HG02884 (cell line): ENCODE measurements at regions not wholly inside any gene's neighbourhood (a gene's known extent, or its start where the extent isn't known, plus 50 kb on each side); places are given as distances from the start of the nearest gene placed in this dataset.
"Not testable (repeated sequence)": the region's sequence is repeated elsewhere in the genome, so short reads cannot be mapped to it uniquely, and the experiment has no call there.

Source experiments
- ATAC-seq: cut with Tn5 transposase; IDR thresholded peaks from one replicate; pipeline ENCODE4 v1.9.1; 2021; ENCODE audit warnings: mild to moderate bottlenecking, moderate library complexity; ENCODE audit not compliant: unreplicated experiment

DNA sequence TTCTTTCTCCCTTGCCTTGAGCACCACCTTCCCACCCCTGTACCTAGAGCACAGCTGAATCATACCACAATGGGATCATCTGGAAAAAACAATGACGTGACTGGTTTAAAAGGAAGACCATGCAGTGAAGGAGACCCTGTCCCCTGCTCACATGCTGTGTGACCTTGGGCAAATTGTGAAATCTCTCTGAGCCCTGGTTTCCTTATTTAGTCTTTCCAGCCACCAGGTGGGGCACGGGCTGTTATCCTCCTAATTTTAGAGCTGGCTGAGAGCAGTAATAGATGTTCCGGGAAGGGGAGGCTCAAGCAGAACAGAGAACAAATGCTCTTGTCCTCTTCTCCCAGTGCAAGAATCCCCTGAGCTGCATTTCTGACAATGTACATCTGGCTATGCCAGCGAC lies 198.3 kb downstream of the RPS24 start:
- no peak for ATAC-seq

DNA sequence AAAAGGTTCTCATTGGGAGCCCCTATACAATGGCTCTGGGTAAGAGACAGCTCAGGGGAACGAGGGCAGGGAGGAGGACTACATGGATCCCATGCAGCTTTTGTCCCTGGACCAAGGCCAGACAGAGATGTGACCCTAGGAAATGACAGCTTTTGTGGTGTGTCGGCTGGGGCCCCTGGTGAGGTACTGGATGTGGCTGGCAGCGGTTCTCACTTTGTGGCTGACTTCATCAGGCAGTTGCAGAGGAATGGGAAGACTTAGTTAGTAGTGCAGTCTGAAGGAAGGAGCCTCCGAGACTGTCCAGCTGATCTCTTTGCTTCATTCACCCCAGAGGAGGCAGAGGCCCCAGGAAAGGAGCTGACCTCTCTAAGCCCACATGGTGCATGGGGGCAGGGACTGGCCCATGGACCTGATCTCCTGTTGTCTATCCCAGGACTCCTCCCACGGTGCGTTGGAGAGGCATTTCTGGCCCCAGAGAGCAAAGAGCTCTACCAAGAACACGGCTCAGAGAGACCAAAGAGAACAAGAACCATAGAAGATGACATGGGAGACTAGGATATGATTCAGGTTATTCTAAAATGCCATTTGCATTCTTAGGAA lies 202.9 kb downstream of the RPS24 start:
- ATAC-seq = no peak

DNA sequence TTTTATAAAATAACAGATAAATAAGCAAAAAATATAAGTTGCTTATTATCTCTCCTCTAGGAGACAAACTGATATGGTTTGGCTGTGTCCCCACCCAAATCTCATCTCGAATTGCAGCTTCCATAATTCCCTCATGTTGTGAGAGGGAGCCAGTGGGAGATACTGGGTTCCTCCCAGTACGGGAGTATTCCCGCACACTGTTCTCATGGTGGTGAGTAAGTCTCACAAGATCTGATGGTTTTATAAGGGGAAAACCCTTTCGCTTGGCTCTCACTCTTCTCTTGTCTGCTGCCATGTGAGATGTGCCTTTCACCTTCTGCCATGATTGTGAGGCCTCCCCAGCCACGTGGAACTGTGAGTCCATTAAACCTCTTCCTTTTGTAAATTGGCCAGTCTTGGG lies 204.3 kb downstream of the RPS24 start:
- not testable (repeated sequence) for ATAC-seq

DNA sequence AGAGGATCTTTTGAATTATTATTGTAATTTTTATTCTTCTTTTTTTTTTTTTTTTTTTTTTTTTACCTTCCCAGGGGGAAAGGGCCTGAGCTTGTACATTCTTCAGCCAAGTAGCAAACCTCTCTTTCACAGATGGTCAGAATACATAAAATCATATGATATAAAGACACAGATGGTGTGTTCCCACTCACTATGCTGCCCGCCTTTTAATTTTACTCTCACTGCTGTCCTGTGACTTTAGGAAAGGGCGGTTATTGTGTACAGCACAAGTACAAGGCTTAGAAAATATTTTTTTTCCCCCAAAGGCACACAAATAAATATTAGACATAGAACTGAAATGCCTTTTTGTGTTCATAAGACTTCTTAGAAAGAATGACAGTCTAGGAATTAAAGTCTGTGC lies 213.6 kb downstream of the RPS24 start:
- ATAC-seq = no peak

DNA sequence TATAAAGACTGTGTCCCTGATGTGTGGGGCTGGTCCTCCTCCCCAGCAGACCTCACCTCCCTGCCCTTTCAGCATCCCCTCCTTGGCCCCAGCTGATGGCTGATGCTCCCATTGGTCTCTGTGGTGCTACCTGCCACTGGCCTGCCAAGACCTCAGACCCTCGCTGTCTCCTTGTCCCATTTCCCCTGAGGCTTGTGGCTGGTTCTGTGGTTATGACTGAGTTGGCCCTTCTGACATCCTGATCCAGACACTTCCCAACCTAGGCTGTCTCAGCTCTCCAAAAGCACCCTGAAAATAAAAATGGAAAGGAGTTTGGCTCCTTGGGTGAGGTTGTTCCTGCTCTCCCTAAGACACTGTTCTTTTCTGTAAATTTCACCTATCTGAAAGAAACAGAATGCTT lies 214.2 kb downstream of the RPS24 start:
- ATAC-seq = no peak

DNA sequence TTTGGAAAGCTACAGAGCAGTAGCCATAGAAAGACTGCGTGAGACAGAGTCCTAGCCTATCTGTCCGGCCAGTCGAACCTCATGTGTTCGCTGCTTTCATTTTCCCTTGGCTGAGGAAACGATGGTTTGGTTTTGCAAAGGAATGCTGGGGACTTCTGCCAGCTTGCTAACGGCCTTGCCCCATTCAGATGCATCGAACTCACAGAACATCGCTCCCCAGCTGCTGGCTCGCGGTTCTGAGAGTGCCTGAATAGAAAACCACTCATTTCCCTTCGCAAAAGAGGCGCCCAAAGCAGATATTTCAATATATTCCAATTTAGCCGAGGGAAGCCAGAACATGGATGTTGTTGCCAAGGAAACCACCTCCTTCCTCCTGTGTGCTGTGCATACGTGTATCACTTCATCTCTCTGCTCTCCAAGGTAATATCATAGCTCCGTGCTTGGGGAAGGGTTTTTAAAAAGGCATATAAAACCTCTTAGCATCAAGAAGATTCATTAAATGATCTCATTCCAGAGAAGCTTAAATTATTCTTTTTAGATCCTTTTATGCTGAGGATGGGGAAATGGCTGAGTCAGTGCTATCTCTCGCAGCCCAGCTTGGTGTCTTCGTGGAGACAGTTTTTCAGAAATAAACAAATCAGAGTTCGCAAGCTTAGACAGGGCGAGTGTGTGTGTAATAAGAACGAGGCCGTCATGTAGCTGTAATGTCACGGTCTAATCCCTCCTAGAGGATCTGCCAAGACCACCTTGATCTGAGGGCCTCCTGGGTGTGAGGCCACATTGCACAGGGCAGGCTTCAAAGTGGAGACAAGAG lies 215.2 kb downstream of the RPS24 start:
- no peak for ATAC-seq

DNA sequence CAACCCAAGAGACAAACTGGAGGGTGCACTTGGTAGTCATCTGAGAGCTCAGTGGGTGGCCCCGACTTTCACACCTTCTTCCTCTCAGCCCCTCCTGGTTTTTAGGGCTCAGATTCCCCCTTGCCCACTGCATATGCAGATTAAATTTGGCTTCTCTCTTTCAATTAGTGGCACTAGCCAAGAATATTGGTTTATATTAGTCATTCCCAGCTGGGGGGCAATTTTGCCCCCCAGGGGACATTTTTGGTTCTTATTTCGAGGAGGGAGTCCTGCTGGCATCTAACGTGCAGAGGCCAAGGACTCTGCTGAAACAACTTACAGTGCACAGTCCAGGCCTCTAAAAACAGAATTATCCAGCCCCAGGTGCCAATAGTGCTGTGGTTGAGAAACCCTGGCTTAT lies 216.0 kb downstream of the RPS24 start:
- no peak for ATAC-seq

DNA sequence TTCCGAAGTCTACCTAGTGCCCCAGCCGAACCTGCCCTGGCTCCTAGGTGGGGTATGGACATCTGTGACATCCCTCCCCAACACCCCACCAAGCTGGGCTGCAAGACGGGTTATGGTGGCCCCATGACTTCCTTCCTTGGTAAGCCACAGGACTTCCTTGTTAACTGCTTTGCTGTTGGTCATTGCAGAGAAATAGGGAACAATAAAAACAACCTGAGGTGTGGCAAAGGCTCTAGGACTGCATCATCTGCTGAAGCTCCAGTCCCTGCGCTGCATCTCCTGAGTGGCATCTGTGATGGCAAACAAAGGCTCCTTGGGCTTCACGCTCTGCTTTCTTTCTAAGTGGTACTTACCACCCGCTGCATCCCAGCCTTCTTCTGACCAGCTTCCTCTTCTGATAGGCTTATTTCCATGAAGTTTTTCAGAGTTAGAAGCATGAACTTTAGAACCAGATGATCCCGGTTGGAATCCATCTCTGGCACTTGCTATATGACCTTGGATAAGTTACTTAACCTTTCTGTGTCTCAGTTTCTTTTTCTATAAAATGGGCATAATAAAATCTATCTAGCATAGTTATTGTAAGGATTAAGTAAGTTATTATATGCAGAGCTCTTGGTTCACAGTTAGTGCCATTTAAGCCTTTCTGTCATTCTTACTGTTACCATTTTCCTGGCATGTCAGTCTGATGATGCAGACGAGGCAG lies 216.8 kb downstream of the RPS24 start:
- no peak for ATAC-seq

DNA sequence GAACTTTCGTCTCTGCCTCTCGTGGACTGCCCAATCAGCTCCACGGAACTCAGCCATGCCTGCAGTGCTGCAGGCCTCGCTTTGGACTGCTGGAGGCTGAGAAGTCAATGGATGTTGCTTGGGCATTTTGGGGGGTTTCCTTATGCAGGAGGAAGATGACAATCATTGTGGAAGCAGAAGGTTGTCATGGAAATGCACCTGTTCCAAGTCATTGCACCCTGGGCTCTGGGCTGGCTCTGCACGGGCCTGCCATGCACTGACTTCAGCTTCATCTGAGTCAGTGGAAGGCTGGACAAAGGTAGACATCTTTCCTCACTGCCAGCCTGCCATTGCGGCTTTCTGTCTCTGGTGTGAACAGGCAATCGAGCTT lies 217.3 kb downstream of the RPS24 start:
- no peak for ATAC-seq

DNA sequence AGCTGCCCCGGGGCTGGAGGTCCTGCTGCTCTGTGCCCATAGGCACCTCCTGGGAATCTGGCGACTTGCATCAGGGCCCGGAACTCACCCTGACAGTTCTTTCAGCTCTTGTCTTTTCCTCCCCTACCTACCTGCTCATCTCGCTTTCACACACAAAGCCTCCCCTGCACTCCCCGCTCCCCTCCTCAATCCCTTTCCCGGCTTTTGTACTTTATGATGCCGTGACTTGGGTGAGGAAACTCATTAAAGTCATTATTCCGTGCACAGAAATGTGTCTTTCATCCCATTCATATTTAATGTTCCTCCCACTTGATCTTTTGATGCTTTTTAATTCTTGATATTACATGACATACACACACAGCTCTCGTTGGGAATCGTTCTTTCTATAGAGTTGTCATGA lies 218.6 kb downstream of the RPS24 start:
- ATAC-seq = no peak

DNA sequence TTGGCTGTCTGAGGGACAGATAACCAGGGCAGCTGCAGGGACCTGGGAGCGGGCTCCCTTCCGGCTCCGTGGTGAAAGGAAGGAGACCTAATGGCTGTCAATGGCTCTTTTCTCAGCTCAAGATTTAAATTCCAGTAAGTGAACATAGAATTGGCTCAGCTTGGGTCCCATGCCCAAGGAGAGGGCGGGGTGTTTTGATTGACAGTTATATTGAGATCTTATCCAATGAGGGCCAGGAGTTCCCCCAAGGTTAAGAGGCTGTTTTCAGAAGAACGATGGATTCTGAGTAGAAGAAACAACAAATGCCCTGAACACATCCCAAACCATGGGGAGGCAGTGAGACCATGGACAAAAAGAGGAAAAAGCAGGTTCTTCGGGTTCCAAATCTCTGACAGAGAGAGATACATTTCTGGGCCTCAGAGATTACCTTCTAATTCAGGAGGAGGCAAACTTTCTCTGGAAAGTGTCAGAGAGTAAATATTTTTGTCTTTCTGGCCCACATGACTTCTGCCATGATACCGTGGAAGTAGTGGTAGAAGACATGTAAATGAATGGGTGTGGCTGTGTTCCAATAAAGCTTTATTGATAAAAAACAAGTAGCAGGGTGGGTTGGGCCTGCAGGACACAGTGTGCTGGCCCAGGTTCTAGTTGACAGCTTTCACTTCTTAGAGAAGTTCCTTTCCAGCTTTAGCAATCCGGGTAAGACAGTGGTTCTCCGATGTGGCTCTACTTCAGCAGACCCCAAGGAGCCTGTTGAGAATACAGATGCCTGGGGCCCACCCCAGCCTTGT lies 219.6 kb downstream of the RPS24 start:
- no peak for ATAC-seq

DNA sequence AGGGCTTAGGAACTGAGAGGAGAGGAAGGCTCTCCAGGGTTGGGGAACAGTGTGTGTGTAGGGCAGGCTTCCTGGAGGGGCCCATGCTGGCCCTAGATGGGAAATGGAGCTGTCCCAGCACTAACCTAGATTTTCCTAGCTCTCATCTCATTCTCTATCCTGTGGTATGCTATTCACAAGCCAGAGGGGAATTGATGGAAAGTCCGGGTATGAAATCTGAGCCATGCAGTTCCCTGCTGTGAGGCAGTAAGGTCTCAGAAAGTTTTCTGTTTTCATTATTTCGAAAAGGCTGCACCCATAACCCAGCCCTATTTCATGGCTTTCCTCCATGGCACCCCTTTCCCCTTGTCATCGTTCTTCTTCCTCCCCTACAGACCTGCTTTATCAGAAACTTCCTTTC lies 220.3 kb downstream of the RPS24 start:
- ATAC-seq = no peak

DNA sequence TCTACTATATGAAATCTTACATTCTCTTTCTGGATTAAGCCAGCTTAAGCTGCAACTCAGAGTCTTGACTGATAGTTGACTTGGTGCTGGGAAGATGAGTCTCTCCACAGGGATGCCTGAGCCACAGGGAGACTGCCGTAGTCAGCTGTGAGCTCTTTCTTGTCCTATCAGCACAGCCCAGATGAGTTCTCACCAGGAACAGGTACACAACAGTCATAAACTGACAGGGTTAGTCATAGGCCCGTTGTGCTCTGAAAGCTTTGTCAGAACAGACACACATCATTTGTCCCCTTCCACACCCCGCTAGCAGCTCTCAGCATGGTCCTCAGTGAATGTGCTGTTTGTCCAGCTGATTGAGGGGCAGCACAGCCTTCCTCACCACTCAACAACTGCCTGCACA lies 221.6 kb downstream of the RPS24 start:
- ATAC-seq = no peak

DNA sequence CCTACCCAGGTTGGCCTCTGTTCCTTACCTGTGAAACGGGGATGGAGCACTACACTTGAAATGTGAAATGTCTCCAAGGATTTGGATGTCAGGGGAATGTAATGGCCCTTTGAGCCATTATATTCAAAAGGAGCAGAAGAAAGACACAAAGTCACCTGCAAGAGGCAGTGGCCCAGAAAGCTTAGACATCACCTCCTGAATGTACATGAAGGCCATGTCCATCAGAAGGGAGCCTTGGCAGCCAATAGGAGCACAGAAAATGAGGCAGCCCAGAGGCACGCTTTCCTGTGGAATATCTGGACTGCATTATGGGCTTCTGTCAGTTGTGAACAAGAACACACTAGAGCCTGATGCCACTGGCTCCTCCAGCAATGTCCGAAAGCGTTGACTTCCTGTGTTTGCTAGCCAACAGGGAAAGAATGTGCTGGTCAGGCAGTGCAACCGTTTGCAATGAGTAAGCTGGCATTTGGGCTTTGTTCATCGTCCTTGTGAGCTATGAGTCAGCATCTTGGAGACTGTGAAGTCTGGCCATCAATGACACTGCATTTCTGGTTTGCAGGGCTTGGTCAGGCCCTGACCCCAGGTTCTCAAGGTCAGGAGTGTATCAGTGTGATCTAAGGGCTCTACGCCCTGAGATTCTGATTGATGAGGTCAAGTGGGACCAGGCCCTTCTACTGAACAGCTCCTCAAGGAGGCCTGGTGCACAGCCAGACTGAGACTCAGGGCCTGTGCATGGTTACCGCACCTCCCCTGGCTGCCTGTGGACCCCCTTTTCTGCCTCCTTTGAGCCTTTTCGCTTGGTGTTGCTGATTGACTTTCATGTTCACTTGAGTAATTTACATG lies 222.4 kb downstream of the RPS24 start:
- ATAC-seq = no peak

DNA sequence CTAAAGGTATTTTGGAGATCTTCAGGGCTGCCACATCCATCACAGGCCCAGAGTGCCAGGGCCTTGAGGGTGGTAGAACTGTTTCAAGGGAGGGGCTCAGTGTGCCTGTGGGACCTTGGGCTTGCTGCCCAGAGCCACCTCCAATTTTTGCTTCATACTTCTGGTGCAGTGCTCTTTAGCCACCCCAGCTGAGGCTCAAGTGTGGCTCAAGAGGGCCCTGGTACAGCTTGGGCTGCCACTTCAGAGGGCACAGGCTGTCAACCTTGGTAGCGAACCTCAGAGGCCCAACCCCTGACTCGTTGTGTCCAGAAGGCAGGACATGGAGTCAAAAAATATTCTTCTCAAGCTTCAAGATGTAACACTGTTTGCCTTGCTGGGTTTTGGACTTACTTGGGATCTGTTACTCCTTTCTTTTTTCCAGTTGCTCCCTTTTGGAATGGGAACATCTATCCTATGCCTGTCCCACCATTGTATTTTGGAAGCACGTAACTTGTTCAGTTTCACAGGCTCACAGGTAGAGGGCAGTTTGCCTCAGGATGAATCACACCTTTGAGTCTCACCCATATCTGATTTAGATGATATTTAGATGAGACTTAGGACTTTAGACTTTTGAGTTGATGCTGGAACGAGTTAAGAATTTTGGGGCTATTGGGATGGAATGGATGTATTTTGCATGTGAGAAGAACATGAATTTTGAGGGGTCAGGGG lies 224.8 kb downstream of the RPS24 start:
- no peak for ATAC-seq

DNA sequence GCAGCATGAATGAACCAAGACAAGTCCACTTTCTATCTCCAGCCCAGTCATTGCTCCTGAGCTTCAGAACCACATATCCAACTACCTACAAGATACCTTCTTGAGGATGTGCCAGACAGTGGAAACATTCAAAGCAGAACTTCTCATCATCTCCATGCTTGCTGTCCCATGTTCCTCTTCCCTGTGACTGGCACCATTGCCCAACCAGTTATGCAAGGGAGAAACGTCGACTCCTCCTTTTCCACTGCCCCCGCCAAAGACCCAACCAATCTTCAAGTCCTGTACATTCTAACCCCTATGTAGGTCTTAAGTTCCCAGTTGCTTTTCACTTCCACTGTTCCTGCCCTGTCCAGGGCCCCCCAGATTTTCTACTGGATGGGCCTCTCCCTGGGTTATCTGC lies 225.7 kb downstream of the RPS24 start:
- no peak for ATAC-seq

DNA sequence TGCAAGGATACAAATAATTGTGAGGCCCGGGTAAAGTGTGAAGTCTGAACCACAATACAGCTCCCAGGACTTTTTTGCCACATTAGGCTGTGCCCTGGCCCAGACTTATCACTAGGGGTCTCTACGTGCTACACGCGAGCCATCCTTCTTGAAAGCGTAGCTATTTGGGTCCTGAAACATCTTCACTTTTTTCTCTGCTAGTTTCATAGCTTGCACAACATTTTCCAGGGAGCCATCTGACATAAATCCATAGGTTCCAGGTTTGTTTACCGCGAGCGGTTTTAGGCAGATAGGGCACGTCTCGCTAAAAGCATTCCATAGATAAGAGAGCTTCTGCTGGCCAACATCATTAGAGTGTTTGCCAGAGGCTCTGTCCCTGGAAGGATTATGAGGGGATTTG lies 226.5 kb downstream of the RPS24 start:
- ATAC-seq = no peak

DNA sequence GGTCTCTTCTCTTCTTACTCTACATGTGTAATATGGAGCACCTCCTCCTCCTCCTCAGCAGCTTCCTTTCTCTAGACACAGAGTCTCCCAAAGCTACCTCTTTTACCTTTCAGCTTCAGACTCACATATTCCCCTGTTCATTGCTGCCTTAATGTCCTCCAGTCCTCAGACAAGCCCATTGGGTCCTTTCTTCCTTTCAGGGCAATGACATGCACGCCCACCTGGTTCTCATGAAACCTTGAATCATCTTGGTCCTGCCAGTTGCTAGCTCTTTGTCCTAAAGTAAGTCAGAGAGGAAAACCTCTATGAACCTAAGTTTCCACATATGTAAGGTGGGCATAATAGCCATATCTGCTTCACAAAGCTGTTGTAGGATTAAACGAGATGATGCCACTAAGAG lies 227.0 kb downstream of the RPS24 start:
- no peak for ATAC-seq

DNA sequence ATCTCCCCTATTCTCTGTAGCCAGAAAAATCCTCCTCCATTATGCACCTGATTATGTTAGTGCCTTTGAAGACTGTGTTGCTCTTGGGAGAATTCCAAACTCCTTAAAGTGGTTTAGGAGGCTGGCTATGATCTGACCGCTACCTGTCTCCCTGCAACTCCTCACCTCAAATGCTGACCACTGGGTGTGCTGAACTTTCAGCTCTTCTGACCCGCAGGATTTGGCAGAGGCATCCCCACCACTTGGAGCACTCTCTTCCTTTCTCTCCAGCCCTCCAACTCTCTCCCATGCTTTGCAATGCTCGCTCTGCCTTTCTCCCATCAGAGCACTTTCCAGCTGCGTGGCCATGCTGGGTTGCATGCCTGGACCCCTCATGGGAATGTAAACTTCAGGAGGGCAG lies 227.6 kb downstream of the RPS24 start:
- ATAC-seq = no peak

DNA sequence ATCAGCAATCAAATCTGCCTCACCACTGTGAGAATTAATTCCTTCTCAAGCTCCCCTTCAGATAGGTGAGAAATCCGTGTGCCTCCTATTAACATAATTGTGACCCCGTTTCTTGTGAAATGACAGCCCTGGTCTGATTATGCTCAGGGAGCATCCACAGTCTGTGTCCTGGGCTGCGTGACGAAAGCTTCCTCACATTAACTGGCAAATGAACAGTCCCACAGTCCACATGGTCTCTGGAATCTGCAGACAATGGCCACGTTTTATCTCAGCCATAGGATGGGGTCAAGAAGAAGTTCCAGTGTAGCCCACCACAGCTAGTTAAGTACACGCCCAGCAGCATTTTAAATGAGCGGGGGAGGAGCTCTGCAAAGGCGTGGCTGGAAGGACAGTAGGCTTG lies 229.2 kb downstream of the RPS24 start:
- ATAC-seq = no peak
